ENCODE measurements at regions not wholly inside any gene's neighbourhood (a gene's known extent, or its start where the extent isn't known, plus 50 kb on each side); places are given as distances from the start of the nearest gene placed in this dataset.

DNA sequence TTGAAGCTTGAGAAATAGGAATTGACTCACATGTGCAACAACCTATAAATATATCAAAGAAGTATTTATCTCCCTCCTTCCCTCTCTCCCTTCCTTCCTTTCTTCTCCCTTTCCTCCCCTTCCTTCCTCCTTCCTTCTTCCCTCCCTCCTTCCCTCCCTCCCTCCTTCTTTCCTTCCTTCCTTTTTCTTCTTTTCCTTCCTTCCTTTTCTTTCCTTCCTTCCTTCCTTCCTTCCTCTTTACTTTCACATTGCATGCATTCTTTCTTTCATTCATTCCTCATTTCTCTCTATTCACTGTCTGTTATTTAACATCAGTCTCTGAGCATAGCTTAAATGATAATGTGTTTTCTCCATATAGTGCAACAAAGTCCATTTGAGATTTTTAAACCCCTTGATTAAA is 214.2 kb downstream of the CHRM3 start:
- Histone ChIP-seq H3K27me3 (no peaks in the 10 kb centered on the region), H3K27ac (no peak overlapping the region), H3K9me3 (no peaks in the 10 kb centered on the region), H3K4me1 (no peaks in the 10 kb centered on the region), H3K36me3 (no peaks in the 10 kb centered on the region), H3K4me3 (no peak overlapping the region)
- intact Hi-C loops (cut with DNase I): no loop called here
- DNase-seq: no peak
- TF ChIP-seq POLR2A (IDR thresholded peaks at IDR 0.05): no peak
- TF ChIP-seq, protein P1, sequence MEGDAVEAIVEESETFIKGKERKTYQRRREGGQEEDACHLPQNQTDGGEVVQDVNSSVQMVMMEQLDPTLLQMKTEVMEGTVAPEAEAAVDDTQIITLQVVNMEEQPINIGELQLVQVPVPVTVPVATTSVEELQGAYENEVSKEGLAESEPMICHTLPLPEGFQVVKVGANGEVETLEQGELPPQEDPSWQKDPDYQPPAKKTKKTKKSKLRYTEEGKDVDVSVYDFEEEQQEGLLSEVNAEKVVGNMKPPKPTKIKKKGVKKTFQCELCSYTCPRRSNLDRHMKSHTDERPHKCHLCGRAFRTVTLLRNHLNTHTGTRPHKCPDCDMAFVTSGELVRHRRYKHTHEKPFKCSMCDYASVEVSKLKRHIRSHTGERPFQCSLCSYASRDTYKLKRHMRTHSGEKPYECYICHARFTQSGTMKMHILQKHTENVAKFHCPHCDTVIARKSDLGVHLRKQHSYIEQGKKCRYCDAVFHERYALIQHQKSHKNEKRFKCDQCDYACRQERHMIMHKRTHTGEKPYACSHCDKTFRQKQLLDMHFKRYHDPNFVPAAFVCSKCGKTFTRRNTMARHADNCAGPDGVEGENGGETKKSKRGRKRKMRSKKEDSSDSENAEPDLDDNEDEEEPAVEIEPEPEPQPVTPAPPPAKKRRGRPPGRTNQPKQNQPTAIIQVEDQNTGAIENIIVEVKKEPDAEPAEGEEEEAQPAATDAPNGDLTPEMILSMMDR (IDR thresholded peaks at IDR 0.05): no peak

- no peak overlapping the region for H3K27ac ChIP-seq
- intact Hi-C loops (cut with DNase I): no loop called here
- no peaks in the 10 kb centered on the region for H3K36me3 ChIP-seq
- DNase-seq: no peak
- no peak overlapping the region for H3K4me3 ChIP-seq
- H3K9me3 ChIP-seq: no peaks in the 10 kb centered on the region
- no peak for TF ChIP-seq POLR2A (IDR thresholded peaks at IDR 0.05)
- TF ChIP-seq, protein P1 (IDR thresholded peaks at IDR 0.05): no peak
- no peaks in the 10 kb centered on the region for H3K27me3 ChIP-seq
- no peaks in the 10 kb centered on the region for H3K4me1 ChIP-seq
Measured at GRCh38 chr1:239601108-239601507, 214.7 kb downstream of the CHRM3 start.

DNA sequence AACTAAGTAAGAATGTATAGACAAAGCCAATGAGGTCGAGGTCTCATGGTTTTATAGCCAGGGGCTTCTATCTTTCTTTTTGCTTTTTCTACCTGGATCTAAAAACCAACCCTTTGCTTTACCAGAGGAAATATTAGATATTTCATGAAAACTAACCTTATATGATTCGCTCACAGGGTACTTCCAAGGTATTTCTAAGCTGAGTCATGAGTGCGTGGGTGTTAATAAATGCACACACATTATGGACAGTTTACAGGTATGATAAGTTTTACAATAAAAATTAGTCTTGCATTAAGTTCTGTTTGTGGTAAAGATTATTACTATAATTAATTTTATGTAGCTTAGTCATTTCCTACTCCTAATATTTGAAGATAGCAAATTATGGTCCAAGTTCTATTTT is 217.2 kb downstream of the CHRM3 start:
- intact Hi-C loops (cut with DNase I): no loop called here
- Histone ChIP-seq H3K4me1 (no peaks in the 10 kb centered on the region), H3K9me3 (no peaks in the 10 kb centered on the region), H3K4me3 (no peak overlapping the region), H3K36me3 (no peaks in the 10 kb centered on the region), H3K27me3 (no peaks in the 10 kb centered on the region), H3K27ac (no peak overlapping the region)
- WGBS, 2 donors: 46 to 64% methylated on average over 3 of the region's 3 CpGs
- no peak for DNase-seq
- TF ChIP-seq, protein P1 (IDR thresholded peaks at IDR 0.05): no peak
- TF ChIP-seq POLR2A (IDR thresholded peaks at IDR 0.05): no peak

DNA sequence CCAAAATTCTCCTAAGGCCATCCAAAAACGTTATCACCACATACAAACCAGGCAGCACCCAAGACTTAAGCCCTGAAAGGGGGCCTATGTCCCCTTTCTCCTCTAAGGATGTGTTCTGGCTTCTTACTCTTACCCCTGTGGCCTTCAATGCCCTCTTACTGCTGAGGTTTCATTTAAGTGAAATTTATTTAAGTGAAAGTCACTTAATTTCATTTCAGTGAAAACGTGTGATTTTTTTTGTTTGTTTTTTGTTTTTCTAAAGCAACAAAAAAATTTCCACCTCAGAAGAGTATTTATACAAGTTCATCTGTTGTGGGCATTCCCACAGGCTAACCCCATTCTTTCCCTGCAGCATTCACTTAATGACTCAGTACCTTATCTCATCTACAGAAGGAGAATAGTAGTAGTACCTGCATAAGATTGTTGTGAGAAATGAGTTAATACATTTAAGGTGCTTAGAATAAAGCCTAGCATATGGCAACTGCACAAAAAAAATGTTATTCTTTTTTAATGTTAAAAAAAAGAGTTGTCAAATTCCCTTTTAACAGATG is 220.6 kb downstream of the CHRM3 start:
- no peak overlapping the region for H3K27ac ChIP-seq
- DNase-seq: no peak
- 46 to 64% methylated on average over 2 of the region's 2 CpGs for WGBS, 2 donors
- TF ChIP-seq, protein P1 (IDR thresholded peaks at IDR 0.05): no peak
- TF ChIP-seq POLR2A (IDR thresholded peaks at IDR 0.05): no peak
- H3K36me3 ChIP-seq: no peaks in the 10 kb centered on the region
- no peaks in the 10 kb centered on the region for H3K27me3 ChIP-seq
- no peaks in the 10 kb centered on the region for H3K4me1 ChIP-seq
- intact Hi-C loops (cut with DNase I): no loop called here
- no peak overlapping the region for H3K4me3 ChIP-seq
- H3K9me3 ChIP-seq: no peaks in the 10 kb centered on the region

- no peak overlapping the region for H3K27ac ChIP-seq
- no peaks in the 10 kb centered on the region for H3K4me1 ChIP-seq
- no peak for DNase-seq
- H3K9me3 ChIP-seq: no peaks in the 10 kb centered on the region
- H3K27me3 ChIP-seq: no peaks in the 10 kb centered on the region
- no peak overlapping the region for H3K4me3 ChIP-seq
- H3K36me3 ChIP-seq: no peaks in the 10 kb centered on the region
- intact Hi-C loops (cut with DNase I): no loop called here
- WGBS, 2 donors: 73 to 85% methylated on average over 6 of the region's 6 CpGs
- TF ChIP-seq POLR2A (IDR thresholded peaks at IDR 0.05): no peak
- TF ChIP-seq, protein P1 (IDR thresholded peaks at IDR 0.05): no peak
Measured at GRCh38 chr1:239608469-239608868, 222.1 kb downstream of the CHRM3 start.

Data from esophagus squamous epithelium (tissue), 5 donors.